ENCODE measurements at regions not wholly inside any gene's neighbourhood (a gene's known extent, or its start where the extent isn't known, plus 50 kb on each side); places are given as distances from the start of the nearest gene placed in this dataset.

GRCh38 chr14:103230021-103230420, 104.0 kb upstream of the EIF5 start (continued):
- TF ChIP-seq, protein P1, sequence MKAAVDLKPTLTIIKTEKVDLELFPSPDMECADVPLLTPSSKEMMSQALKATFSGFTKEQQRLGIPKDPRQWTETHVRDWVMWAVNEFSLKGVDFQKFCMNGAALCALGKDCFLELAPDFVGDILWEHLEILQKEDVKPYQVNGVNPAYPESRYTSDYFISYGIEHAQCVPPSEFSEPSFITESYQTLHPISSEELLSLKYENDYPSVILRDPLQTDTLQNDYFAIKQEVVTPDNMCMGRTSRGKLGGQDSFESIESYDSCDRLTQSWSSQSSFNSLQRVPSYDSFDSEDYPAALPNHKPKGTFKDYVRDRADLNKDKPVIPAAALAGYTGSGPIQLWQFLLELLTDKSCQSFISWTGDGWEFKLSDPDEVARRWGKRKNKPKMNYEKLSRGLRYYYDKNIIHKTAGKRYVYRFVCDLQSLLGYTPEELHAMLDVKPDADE (IDR thresholded peaks at IDR 0.05) = no peak
- TF ChIP-seq ZNF331 (CRISPR knock-in tag; IDR thresholded peaks at IDR 0.05; ENCODE audit: low read depth) (no peak), EZH2phosphoT487 (IDR thresholded peaks at IDR 0.05; ENCODE audit: unreplicated experiment) (no peak)
- TF ChIP-seq, protein P2, sequence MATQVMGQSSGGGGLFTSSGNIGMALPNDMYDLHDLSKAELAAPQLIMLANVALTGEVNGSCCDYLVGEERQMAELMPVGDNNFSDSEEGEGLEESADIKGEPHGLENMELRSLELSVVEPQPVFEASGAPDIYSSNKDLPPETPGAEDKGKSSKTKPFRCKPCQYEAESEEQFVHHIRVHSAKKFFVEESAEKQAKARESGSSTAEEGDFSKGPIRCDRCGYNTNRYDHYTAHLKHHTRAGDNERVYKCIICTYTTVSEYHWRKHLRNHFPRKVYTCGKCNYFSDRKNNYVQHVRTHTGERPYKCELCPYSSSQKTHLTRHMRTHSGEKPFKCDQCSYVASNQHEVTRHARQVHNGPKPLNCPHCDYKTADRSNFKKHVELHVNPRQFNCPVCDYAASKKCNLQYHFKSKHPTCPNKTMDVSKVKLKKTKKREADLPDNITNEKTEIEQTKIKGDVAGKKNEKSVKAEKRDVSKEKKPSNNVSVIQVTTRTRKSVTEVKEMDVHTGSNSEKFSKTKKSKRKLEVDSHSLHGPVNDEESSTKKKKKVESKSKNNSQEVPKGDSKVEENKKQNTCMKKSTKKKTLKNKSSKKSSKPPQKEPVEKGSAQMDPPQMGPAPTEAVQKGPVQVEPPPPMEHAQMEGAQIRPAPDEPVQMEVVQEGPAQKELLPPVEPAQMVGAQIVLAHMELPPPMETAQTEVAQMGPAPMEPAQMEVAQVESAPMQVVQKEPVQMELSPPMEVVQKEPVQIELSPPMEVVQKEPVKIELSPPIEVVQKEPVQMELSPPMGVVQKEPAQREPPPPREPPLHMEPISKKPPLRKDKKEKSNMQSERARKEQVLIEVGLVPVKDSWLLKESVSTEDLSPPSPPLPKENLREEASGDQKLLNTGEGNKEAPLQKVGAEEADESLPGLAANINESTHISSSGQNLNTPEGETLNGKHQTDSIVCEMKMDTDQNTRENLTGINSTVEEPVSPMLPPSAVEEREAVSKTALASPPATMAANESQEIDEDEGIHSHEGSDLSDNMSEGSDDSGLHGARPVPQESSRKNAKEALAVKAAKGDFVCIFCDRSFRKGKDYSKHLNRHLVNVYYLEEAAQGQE (IDR thresholded peaks at IDR 0.05; ENCODE audit: unreplicated experiment) = no peak
- TF ChIP-seq, protein P3, sequence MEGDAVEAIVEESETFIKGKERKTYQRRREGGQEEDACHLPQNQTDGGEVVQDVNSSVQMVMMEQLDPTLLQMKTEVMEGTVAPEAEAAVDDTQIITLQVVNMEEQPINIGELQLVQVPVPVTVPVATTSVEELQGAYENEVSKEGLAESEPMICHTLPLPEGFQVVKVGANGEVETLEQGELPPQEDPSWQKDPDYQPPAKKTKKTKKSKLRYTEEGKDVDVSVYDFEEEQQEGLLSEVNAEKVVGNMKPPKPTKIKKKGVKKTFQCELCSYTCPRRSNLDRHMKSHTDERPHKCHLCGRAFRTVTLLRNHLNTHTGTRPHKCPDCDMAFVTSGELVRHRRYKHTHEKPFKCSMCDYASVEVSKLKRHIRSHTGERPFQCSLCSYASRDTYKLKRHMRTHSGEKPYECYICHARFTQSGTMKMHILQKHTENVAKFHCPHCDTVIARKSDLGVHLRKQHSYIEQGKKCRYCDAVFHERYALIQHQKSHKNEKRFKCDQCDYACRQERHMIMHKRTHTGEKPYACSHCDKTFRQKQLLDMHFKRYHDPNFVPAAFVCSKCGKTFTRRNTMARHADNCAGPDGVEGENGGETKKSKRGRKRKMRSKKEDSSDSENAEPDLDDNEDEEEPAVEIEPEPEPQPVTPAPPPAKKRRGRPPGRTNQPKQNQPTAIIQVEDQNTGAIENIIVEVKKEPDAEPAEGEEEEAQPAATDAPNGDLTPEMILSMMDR (conservative IDR thresholded peaks at IDR 0.05; ENCODE audit: low read depth in 2 of 2) = no peak

DNA sequence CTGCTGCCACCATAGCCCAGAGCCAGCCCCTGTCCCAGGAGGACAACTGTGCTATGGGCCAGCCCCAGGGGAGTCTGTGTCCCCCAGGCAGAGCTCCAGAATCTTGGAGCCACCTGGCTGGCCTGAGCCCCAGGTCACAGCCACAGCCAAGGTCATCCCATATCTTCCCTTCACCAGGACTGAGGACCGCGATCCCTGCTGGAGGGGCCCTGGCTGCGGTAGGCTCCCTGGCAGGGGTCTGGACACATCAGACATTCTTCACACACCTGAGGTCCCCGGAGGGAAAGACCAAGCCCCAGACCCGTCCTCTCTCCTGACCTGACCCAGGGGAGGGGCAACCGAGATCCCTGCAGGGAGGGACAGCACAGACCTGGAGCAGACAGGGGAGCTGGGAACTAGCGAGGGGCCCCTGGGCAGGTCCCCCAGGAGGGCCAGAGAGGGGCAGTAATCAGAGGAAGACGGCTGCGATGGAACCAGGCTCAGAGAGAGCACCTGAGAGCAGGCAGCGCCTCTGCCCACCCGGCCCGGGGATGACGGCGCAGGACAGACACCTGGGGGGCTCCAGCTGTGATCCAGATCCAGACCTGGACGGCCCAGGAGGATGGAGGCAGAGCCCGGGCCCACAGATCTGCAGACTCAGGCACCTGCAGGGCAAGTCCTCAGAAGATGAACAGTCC, 103.2 kb upstream of the EIF5 start:
- H3K36me3 ChIP-seq (ENCODE audit: insufficient read depth) = no peaks in the 10 kb centered on the region
- H3K4me3 ChIP-seq = no peak overlapping the region
- H3K36me3 Mint-ChIP-seq (ENCODE audit: low read depth) = no peaks in the 10 kb centered on the region
- no peaks in the 10 kb centered on the region for H4K20me1 ChIP-seq (replicated peaks; ENCODE audit: insufficient read depth)
- H3K27me3 Mint-ChIP-seq (ENCODE audit: insufficient read depth, low read depth, poor library complexity) = peaks cover 13% of the 10 kb centered on the region
- H3K27ac Mint-ChIP-seq = no peak overlapping the region
- no peaks in the 10 kb centered on the region for H3K27me3 ChIP-seq (ENCODE audit: insufficient read depth)
- peaks cover 12% of the 10 kb centered on the region; the same call in 2 of the 3 replicates for H3K4me1 Mint-ChIP-seq
- no peaks in the 10 kb centered on the region for H3K9me2 ChIP-seq (ENCODE audit: insufficient read depth)
- DNase-seq (ENCODE audit: low spot score) (no peak), ATAC-seq (no peak)
- no peak overlapping the region for H3K4me3 Mint-ChIP-seq
- no peaks in the 10 kb centered on the region for H3K79me2 ChIP-seq (replicated peaks; ENCODE audit: insufficient read depth)
- H2AFZ ChIP-seq = no peak overlapping the region
- H3K4me2 ChIP-seq = no peak overlapping the region
- no peaks in the 10 kb centered on the region for H3F3A ChIP-seq (replicated peaks; ENCODE audit: low read depth)
- no peaks in the 10 kb centered on the region for H3K9me3 Mint-ChIP-seq
- peaks cover 7% of the 10 kb centered on the region; the same call in 1 of the 2 replicates for H3K4me1 ChIP-seq (ENCODE audit: insufficient read depth)
- H3K27ac ChIP-seq (ENCODE audit: low read depth) = no peak overlapping the region
- TF ChIP-seq STAT1 (IDR thresholded peaks at IDR 0.05; ENCODE audit: unreplicated experiment) (no peak), JUNB (IDR thresholded peaks at IDR 0.05; ENCODE audit: unreplicated experiment) (no peak), ZNF331 (CRISPR knock-in tag; IDR thresholded peaks at IDR 0.05; ENCODE audit: low read depth) (no peak), EZH2phosphoT487 (IDR thresholded peaks at IDR 0.05; ENCODE audit: unreplicated experiment) (no peak)
- TF ChIP-seq, protein P4, sequence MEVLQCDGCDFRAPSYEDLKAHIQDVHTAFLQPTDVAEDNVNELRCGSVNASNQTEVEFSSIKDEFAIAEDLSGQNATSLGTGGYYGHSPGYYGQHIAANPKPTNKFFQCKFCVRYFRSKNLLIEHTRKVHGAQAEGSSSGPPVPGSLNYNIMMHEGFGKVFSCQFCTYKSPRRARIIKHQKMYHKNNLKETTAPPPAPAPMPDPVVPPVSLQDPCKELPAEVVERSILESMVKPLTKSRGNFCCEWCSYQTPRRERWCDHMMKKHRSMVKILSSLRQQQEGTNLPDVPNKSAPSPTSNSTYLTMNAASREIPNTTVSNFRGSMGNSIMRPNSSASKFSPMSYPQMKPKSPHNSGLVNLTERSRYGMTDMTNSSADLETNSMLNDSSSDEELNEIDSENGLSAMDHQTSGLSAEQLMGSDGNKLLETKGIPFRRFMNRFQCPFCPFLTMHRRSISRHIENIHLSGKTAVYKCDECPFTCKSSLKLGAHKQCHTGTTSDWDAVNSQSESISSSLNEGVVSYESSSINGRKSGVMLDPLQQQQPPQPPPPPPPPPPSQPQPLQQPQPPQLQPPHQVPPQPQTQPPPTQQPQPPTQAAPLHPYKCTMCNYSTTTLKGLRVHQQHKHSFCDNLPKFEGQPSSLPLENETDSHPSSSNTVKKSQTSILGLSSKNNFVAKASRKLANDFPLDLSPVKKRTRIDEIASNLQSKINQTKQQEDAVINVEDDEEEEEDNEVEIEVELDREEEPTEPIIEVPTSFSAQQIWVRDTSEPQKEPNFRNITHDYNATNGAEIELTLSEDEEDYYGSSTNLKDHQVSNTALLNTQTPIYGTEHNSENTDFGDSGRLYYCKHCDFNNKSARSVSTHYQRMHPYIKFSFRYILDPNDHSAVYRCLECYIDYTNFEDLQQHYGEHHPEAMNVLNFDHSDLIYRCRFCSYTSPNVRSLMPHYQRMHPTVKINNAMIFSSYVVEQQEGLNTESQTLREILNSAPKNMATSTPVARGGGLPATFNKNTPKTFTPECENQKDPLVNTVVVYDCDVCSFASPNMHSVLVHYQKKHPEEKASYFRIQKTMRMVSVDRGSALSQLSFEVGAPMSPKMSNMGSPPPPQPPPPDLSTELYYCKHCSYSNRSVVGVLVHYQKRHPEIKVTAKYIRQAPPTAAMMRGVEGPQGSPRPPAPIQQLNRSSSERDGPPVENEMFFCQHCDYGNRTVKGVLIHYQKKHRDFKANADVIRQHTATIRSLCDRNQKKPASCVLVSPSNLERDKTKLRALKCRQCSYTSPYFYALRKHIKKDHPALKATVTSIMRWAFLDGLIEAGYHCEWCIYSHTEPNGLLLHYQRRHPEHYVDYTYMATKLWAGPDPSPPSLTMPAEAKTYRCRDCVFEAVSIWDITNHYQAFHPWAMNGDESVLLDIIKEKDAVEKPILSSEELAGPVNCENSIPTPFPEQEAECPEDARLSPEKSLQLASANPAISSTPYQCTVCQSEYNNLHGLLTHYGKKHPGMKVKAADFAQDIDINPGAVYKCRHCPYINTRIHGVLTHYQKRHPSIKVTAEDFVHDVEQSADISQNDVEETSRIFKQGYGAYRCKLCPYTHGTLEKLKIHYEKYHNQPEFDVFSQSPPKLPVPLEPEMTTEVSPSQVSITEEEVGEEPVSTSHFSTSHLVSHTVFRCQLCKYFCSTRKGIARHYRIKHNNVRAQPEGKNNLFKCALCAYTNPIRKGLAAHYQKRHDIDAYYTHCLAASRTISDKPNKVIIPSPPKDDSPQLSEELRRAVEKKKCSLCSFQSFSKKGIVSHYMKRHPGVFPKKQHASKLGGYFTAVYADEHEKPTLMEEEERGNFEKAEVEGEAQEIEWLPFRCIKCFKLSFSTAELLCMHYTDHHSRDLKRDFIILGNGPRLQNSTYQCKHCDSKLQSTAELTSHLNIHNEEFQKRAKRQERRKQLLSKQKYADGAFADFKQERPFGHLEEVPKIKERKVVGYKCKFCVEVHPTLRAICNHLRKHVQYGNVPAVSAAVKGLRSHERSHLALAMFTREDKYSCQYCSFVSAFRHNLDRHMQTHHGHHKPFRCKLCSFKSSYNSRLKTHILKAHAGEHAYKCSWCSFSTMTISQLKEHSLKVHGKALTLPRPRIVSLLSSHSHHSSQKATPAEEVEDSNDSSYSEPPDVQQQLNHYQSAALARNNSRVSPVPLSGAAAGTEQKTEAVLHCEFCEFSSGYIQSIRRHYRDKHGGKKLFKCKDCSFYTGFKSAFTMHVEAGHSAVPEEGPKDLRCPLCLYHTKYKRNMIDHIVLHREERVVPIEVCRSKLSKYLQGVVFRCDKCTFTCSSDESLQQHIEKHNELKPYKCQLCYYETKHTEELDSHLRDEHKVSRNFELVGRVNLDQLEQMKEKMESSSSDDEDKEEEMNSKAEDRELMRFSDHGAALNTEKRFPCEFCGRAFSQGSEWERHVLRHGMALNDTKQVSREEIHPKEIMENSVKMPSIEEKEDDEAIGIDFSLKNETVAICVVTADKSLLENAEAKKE (CRISPR knock-in tag; IDR thresholded peaks at IDR 0.05) = no peak
- TF ChIP-seq, protein P3 (conservative IDR thresholded peaks at IDR 0.05; ENCODE audit: low read depth in 2 of 2) = no peak

Data from GM23338 (cell line).